Memory B cell (primary cell): ENCODE measurements at regions not wholly inside any gene's neighbourhood (a gene's known extent, or its start where the extent isn't known, plus 50 kb on each side); places are given as distances from the start of the nearest gene placed in this dataset.

ENCODE experiments used
- ATAC-seq: fragments of 150-1000 bp; cut with Tn5 transposase; 2 replicates; pipeline ENCODE4 v1.10.0; 2021; ENCODE audit warnings: low read depth, mild to moderate bottlenecking, moderate library complexity
- DNase-seq, 2 donors: peaks; one replicate each; pipeline ENCODE4 v3.0.0; 2022; ENCODE audit warnings: low spot score in 2 of 2
- H3K27ac Mint-ChIP-seq: one replicate; pipeline ENCODE4 v1.8.0; 2022; ENCODE audit warnings: mild to moderate bottlenecking, moderate library complexity, mixed read lengths
- H3K27me3 Mint-ChIP-seq: one replicate; pipeline ENCODE4 v1.8.0; 2022; ENCODE audit warnings: mixed read lengths
- H3K36me3 Mint-ChIP-seq: one replicate; pipeline ENCODE4 v1.8.0; 2022; ENCODE audit warnings: mild to moderate bottlenecking, mixed read lengths
- H3K4me1 Mint-ChIP-seq: one replicate; pipeline ENCODE4 v1.8.0; 2022; ENCODE audit warnings: mixed read lengths
- H3K4me3 Mint-ChIP-seq: one replicate; pipeline ENCODE4 v1.8.0; 2022; ENCODE audit warnings: mild to moderate bottlenecking, moderate library complexity, mixed read lengths
- H3K9me3 Mint-ChIP-seq: one replicate; pipeline ENCODE4 v1.8.0; 2022; ENCODE audit warnings: mixed read lengths

- Mint-ChIP-seq H3K27me3 (peaks cover 7% of the 10 kb centered on the region), H3K9me3 (peaks cover 2% of the 10 kb centered on the region), H3K4me3 (no peak overlapping the region), H3K4me1 (no peaks in the 10 kb centered on the region), H3K36me3 (no peaks in the 10 kb centered on the region), H3K27ac (no peak overlapping the region)
- no peak for DNase-seq
- no peak for ATAC-seq
Observed at GRCh38 chr10:21336476-21337170, 188.9 kb downstream of the SKIDA1 start.

GRCh38 chr10:21334891-21335696 is 190.4 kb downstream of the SKIDA1 start:
- Mint-ChIP-seq H3K4me1 (no peaks in the 10 kb centered on the region), H3K27me3 (peaks cover 2% of the 10 kb centered on the region), H3K4me3 (no peak overlapping the region), H3K27ac (no peak overlapping the region), H3K36me3 (no peaks in the 10 kb centered on the region), H3K9me3 (peaks cover 2% of the 10 kb centered on the region)
- ATAC-seq (no peak), DNase-seq (no peak)

GRCh38 chr10:21330628-21331020 is 194.9 kb downstream of the SKIDA1 start:
- no peaks in the 10 kb centered on the region for H3K4me1 Mint-ChIP-seq
- no peaks in the 10 kb centered on the region for H3K36me3 Mint-ChIP-seq

GRCh38 chr10:21329995-21330627 is 195.4 kb downstream of the SKIDA1 start:
- H3K4me3 Mint-ChIP-seq = no peak overlapping the region
- no peaks in the 10 kb centered on the region for H3K4me1 Mint-ChIP-seq
- no peaks in the 10 kb centered on the region for H3K9me3 Mint-ChIP-seq
- H3K36me3 Mint-ChIP-seq = no peaks in the 10 kb centered on the region
- ATAC-seq = no peak
- H3K27ac Mint-ChIP-seq = no peak overlapping the region
- no peaks in the 10 kb centered on the region for H3K27me3 Mint-ChIP-seq
- no peak for DNase-seq

More at GRCh38 chr10:21330628-21331020, 194.9 kb downstream of the SKIDA1 start:
- ATAC-seq (no peak), DNase-seq (no peak)
- Mint-ChIP-seq H3K27me3 (no peaks in the 10 kb centered on the region), H3K4me3 (no peak overlapping the region), H3K9me3 (no peaks in the 10 kb centered on the region), H3K27ac (no peak overlapping the region)

GRCh38 chr10:21327289-21327993 is 198.0 kb downstream of the SKIDA1 start:
- Mint-ChIP-seq H3K9me3 (no peaks in the 10 kb centered on the region), H3K36me3 (no peaks in the 10 kb centered on the region), H3K27me3 (no peaks in the 10 kb centered on the region), H3K27ac (no peak overlapping the region), H3K4me3 (no peak overlapping the region), H3K4me1 (no peaks in the 10 kb centered on the region)
- ATAC-seq (no peak), DNase-seq (no peak)

- Mint-ChIP-seq H3K36me3 (no peaks in the 10 kb centered on the region), H3K4me3 (no peak overlapping the region), H3K27ac (no peak overlapping the region), H3K4me1 (no peaks in the 10 kb centered on the region), H3K9me3 (no peaks in the 10 kb centered on the region), H3K27me3 (no peaks in the 10 kb centered on the region)
- DNase-seq (no peak), ATAC-seq (no peak)
Observed at GRCh38 chr10:21326594-21327288, 198.7 kb downstream of the SKIDA1 start.

- no peak overlapping the region for H3K27ac Mint-ChIP-seq
- ATAC-seq = no peak
- no peaks in the 10 kb centered on the region for H3K4me1 Mint-ChIP-seq
- no peak for DNase-seq
- peaks cover 2% of the 10 kb centered on the region for H3K27me3 Mint-ChIP-seq
- H3K36me3 Mint-ChIP-seq = no peaks in the 10 kb centered on the region
- no peaks in the 10 kb centered on the region for H3K9me3 Mint-ChIP-seq
- H3K4me3 Mint-ChIP-seq = no peak overlapping the region
Observed at GRCh38 chr10:21318540-21319167, 206.8 kb downstream of the SKIDA1 start.

GRCh38 chr10:21317902-21318301 is 207.6 kb downstream of the SKIDA1 start:
- Mint-ChIP-seq H3K36me3 (no peaks in the 10 kb centered on the region), H3K27me3 (peaks cover 3% of the 10 kb centered on the region), H3K4me1 (no peaks in the 10 kb centered on the region), H3K9me3 (peaks cover under 1% of the 10 kb centered on the region), H3K27ac (no peak overlapping the region), H3K4me3 (no peak overlapping the region)
- DNase-seq (no peak), ATAC-seq (no peak)

GRCh38 chr10:21315645-21316220 is 209.7 kb downstream of the SKIDA1 start:
- H3K27ac Mint-ChIP-seq = no peak overlapping the region
- ATAC-seq (no peak), DNase-seq (no peak)
- no peaks in the 10 kb centered on the region for H3K36me3 Mint-ChIP-seq
- H3K4me1 Mint-ChIP-seq = no peaks in the 10 kb centered on the region
- peaks cover 3% of the 10 kb centered on the region for H3K9me3 Mint-ChIP-seq
- no peak overlapping the region for H3K4me3 Mint-ChIP-seq
- peaks cover 6% of the 10 kb centered on the region for H3K27me3 Mint-ChIP-seq

GRCh38 chr10:21314906-21315644 is 210.4 kb downstream of the SKIDA1 start:
- ATAC-seq = no peak
- Mint-ChIP-seq H3K4me1 (no peaks in the 10 kb centered on the region), H3K9me3 (peaks cover 3% of the 10 kb centered on the region), H3K36me3 (no peaks in the 10 kb centered on the region), H3K27ac (no peak overlapping the region), H3K27me3 (peaks cover 6% of the 10 kb centered on the region), H3K4me3 (no peak overlapping the region)
- no peak for DNase-seq

GRCh38 chr10:21314111-21314626 is 211.3 kb downstream of the SKIDA1 start:
- Mint-ChIP-seq H3K4me3 (no peak overlapping the region), H3K27me3 (peaks cover 4% of the 10 kb centered on the region), H3K27ac (no peak overlapping the region), H3K4me1 (no peaks in the 10 kb centered on the region), H3K36me3 (no peaks in the 10 kb centered on the region), H3K9me3 (peaks cover 3% of the 10 kb centered on the region)
- ATAC-seq = no peak
- no peak for DNase-seq

- no peak for ATAC-seq
- H3K36me3 Mint-ChIP-seq = no peaks in the 10 kb centered on the region
Observed at GRCh38 chr10:21313691-21314090, 211.8 kb downstream of the SKIDA1 start.

More at GRCh38 chr10:21313691-21314090, 211.8 kb downstream of the SKIDA1 start:
- H3K9me3 Mint-ChIP-seq = peaks cover 3% of the 10 kb centered on the region
- H3K4me1 Mint-ChIP-seq = no peaks in the 10 kb centered on the region
- H3K4me3 Mint-ChIP-seq = no peak overlapping the region
- no peak for DNase-seq
- peaks cover 4% of the 10 kb centered on the region for H3K27me3 Mint-ChIP-seq
- H3K27ac Mint-ChIP-seq = no peak overlapping the region
